ENCODE measurements at regions not wholly inside any gene's neighbourhood (a gene's known extent, or its start where the extent isn't known, plus 50 kb on each side); places are given as distances from the start of the nearest gene placed in this dataset.

DNA sequence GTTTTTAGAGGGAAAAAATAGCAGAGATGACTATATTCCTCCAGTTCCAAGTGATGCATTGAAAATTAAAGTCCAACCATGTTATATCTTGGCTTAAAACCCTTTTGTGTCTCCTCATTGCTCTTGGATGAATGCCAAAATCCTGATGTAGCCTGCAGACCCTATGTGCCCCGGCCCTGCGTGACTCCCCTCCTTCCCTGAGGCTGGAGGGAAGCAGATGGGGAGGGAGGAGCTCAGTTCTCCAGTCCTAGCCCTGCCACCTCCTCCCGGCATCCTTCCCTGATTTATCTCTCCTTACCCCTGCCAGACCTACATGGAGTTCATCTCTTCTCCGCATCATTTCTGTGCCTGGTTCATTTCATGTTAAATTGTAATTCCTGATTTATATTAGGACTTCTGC, 397.4 kb downstream of the PTPRU start:
- no peak for DNase-seq (ENCODE audit: low read depth)
- TF ChIP-seq, protein P1, sequence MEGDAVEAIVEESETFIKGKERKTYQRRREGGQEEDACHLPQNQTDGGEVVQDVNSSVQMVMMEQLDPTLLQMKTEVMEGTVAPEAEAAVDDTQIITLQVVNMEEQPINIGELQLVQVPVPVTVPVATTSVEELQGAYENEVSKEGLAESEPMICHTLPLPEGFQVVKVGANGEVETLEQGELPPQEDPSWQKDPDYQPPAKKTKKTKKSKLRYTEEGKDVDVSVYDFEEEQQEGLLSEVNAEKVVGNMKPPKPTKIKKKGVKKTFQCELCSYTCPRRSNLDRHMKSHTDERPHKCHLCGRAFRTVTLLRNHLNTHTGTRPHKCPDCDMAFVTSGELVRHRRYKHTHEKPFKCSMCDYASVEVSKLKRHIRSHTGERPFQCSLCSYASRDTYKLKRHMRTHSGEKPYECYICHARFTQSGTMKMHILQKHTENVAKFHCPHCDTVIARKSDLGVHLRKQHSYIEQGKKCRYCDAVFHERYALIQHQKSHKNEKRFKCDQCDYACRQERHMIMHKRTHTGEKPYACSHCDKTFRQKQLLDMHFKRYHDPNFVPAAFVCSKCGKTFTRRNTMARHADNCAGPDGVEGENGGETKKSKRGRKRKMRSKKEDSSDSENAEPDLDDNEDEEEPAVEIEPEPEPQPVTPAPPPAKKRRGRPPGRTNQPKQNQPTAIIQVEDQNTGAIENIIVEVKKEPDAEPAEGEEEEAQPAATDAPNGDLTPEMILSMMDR (IDR thresholded peaks at IDR 0.05; ENCODE audit: control insufficient read depth, insufficient read depth, low read depth, low read length, missing control alignments): no peak
- no peak overlapping the region for H3K4me3 ChIP-seq (ENCODE audit: control insufficient read depth, low read depth, low read length)

DNA sequence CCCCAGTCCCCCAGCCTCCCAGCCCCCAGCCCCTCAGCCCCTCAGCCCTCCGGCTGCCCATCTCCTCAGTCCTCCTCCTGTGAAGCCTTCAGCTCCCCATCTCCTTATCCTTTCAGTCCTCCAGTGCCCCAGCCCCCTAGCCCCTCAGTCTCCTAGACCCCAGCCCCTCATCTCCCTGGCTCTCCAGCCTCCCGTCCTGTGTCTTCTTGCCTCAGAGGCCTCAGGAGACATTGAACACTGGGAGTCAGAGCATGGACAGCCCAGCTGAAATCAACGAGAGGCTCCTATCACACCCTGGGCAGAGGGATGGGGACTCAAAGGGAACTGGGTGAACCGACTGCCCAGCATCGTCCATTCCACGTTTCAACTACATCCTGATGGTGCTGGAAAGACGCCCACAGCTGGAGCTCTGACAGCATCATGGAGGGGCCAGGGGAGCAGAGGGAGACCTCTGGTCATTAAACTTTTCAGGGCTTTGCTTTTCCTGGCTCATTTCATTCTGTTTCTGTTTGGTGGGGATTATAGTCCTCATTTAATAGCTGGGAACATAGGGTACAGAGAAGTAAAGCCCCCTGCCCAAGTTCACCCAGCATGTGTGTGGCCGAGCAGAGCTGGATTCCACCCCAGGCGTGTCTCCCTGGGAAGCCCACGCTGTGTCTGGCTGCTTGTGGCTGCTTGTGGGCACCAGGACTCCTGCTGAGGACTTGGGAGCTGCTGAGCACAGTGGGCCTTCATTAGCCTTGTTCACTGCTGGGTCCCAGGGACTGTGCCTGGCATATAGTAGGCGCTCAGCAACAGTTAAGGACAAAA, 396.7 kb downstream of the PTPRU start:
- H3K4me3 ChIP-seq (ENCODE audit: control insufficient read depth, low read depth, low read length): no peak overlapping the region
- no peak for DNase-seq (ENCODE audit: low read depth)
- TF ChIP-seq, protein P1 (IDR thresholded peaks at IDR 0.05; ENCODE audit: control insufficient read depth, insufficient read depth, low read depth, low read length, missing control alignments): no peak

DNA sequence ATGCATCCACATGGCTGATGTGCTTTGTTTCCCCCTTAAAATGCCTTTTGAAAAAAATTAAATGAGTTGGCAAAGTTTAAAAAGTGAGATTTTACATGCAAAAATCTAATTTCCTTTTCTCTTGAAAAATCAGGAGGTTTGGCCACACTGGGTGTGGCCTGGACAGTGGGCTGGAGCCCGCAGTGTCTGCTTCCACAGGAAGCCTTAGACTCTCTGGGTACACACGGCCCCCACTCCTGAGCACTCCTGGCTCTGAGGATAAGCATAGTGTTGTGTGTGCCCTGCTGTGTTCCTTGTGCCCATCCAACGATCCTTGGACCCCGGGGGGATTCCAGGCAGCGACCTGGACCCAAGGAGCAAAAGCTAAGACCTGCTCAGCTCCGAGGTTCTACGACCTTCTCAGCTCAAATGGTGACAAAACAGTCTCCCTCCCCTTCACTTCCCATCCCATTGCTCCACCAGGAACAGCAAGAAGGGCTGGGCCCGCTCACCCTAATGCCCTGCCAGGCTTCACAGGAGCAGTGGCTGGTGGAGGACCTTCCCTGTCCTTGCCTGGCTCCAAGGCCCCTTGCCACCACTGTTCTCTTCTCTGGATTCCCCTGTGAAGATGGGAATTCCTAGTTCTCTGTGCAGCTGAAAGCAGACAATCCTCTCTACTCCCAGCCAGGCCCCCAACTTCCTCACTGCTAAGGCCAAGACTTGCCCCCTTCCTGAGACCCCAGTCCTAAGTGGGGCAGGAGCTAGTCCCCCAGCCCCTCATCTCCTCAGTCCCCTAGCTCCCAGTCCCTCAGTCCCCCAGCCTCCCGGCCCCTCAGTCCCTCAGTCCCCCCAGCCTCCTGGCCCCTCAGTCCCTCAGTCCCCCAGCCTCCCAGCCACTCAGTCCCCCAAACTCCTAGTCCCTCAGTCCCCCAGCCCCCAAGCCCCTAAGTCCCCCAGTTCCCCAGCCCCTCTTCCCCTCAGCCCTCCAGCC, 395.8 kb downstream of the PTPRU start:
- H3K4me3 ChIP-seq (ENCODE audit: control insufficient read depth, low read depth, low read length): no peak overlapping the region
- DNase-seq (ENCODE audit: low read depth): no peak
- TF ChIP-seq, protein P1 (IDR thresholded peaks at IDR 0.05; ENCODE audit: control insufficient read depth, insufficient read depth, low read depth, low read length, missing control alignments): no peak

DNA sequence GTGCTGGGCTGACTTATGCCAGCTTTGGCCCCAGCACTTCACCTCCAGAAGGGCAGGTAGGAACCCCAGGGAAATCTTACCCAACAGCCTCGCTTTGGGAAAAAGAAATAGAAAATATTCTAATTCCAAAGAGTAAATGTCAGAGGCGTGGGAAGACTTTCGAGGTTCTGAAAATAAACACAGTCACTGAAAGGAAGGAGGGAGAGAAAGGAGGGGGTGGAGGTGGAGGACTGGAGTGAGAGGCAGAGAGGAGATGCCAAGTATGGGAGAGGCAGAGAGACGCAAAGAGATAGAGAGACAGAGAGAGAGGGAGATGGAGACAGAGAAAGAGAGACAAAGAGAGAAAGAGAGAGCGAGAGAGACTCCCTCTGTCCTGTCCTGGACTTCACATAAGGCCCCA, 395.0 kb downstream of the PTPRU start:
- TF ChIP-seq, protein P1 (IDR thresholded peaks at IDR 0.05; ENCODE audit: control insufficient read depth, insufficient read depth, low read depth, low read length, missing control alignments): no peak
- no peak overlapping the region for H3K4me3 ChIP-seq (ENCODE audit: control insufficient read depth, low read depth, low read length)
- no peak for DNase-seq (ENCODE audit: low read depth)

DNA sequence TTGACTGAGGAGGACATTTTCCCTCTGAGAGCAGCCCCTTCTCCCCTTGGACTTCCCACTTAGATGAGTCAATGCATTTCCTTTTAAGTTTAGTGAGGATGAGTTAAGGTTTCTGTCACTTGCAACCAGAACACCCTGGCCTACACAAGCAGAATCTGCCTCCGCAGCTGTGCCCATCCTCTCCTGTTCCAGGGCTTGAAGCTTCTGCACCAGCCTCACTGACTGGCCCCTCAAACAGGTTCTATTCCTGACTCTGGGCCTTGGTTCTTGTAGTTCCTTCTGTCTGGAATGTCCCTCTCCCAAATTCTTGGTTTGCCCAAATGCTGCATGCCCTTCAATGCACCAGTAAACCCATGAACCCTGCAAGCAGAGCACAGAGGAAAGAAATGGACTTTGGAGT, 394.4 kb downstream of the PTPRU start:
- no peak for DNase-seq (ENCODE audit: low read depth)
- TF ChIP-seq, protein P1 (IDR thresholded peaks at IDR 0.05; ENCODE audit: control insufficient read depth, insufficient read depth, low read depth, low read length, missing control alignments): no peak
- no peak overlapping the region for H3K4me3 ChIP-seq (ENCODE audit: control insufficient read depth, low read depth, low read length)

DNA sequence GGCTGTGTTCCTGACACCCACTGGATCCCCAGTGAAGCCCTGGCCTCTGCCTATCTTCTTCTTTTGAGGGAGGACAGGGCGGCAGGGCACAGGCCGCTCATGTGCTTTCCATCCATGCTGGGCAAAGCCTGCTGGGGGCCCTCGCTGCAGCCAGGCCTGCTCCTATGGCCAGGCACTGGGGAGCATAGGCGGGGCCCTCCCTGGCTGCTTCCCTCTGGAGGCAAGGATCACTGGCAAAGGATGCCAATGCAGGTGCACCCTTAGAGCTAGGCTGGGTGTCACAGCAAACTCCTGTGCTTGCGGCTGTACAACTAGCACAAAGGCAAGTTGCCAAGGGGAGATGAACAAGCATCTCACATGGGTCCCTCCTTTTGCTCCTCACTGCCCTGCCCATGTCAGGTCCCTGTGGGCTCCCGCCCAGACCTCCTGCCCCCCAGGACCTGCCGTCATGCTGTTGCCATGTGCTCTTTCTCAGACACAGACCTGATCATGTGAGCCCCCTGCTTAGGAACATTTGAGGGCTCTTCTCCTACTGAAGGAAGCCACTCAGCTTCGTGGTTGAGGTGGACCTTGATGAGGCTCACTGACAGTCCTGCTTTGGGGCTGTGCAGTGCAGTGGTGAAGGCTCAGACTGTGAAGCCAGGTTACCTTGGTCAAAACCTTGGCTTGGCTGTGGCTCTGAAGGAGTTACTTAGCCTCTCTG, 393.6 kb downstream of the PTPRU start:
- no peak overlapping the region for H3K4me3 ChIP-seq (ENCODE audit: control insufficient read depth, low read depth, low read length)
- TF ChIP-seq, protein P1 (IDR thresholded peaks at IDR 0.05; ENCODE audit: control insufficient read depth, insufficient read depth, low read depth, low read length, missing control alignments): no peak
- no peak for DNase-seq (ENCODE audit: low read depth)

All from AG09309 (cell line).